ENCODE measurements at regions not wholly inside any gene's neighbourhood (a gene's known extent, or its start where the extent isn't known, plus 50 kb on each side); places are given as distances from the start of the nearest gene placed in this dataset.

GRCh38 chr13:107551521-107551920 lies 663.8 kb downstream of the LIG4 start:
- no peak for DNase-seq

- DNase-seq = no peak
These were observed 667.0 kb downstream of the LIG4 start for GRCh38 chr13:107548338-107548737.

GRCh38 chr13:107545946-107546502 lies 669.3 kb downstream of the LIG4 start:
- DNase-seq = no peak

GRCh38 chr13:107534548-107534947 lies 680.8 kb downstream of the LIG4 start:
- DNase-seq = no peak

GRCh38 chr13:107531816-107532215 lies 683.5 kb downstream of the LIG4 start:
- DNase-seq = no peak

GRCh38 chr13:107531180-107531579 lies 684.2 kb downstream of the LIG4 start:
- DNase-seq = no peak

- DNase-seq = no peak
These were observed 686.3 kb downstream of the LIG4 start for GRCh38 chr13:107529035-107529434.

- peak; percentile 30 for DNase-seq
These were observed 696.6 kb downstream of the LIG4 start for GRCh38 chr13:107518780-107519179.

GRCh38 chr13:107518292-107518691 lies 697.0 kb downstream of the LIG4 start:
- DNase-seq = peak; percentile 38

- no peak for DNase-seq
These were observed 698.8 kb downstream of the LIG4 start for GRCh38 chr13:107516517-107516916.

GRCh38 chr13:107512551-107512950 lies 702.8 kb downstream of the LIG4 start:
- DNase-seq = no peak

- no peak for DNase-seq
These were observed 717.7 kb downstream of the LIG4 start for GRCh38 chr13:107497661-107498060.

- DNase-seq = no peak
These were observed 722.1 kb downstream of the LIG4 start for GRCh38 chr13:107493266-107493665.

- no peak for DNase-seq
These were observed 732.6 kb downstream of the LIG4 start for GRCh38 chr13:107482688-107483087.

GRCh38 chr13:107480130-107480529 lies 735.2 kb downstream of the LIG4 start:
- DNase-seq = no peak

- DNase-seq = no peak
These were observed 737.5 kb downstream of the LIG4 start for GRCh38 chr13:107477772-107478379.

- DNase-seq = no peak
These were observed 739.4 kb downstream of the LIG4 start for GRCh38 chr13:107475753-107476453.

- DNase-seq = no peak
These were observed 742.1 kb downstream of the LIG4 start for GRCh38 chr13:107473253-107473652.

- DNase-seq = no peak
These were observed 748.8 kb downstream of the LIG4 start for GRCh38 chr13:107466326-107467099.

GRCh38 chr13:107462501-107462900 lies 752.8 kb downstream of the LIG4 start:
- DNase-seq = no peak

- no peak for DNase-seq
These were observed 753.6 kb downstream of the LIG4 start for GRCh38 chr13:107461751-107462150.

GRCh38 chr13:107459430-107459829 lies 755.9 kb downstream of the LIG4 start:
- peak; percentile 35 for DNase-seq

- no peak for DNase-seq
These were observed 757.1 kb downstream of the LIG4 start for GRCh38 chr13:107458269-107458668.

GRCh38 chr13:107457686-107458085 lies 757.6 kb downstream of the LIG4 start:
- DNase-seq = no peak

Measured in eye (tissue), 1 donor.